ENCODE measurements at regions not wholly inside any gene's neighbourhood (a gene's known extent, or its start where the extent isn't known, plus 50 kb on each side); places are given as distances from the start of the nearest gene placed in this dataset.

GRCh38 chr9:82524407-82524806, 535.8 kb downstream of the SPATA31D1 start:
- Histone ChIP-seq H3K4me2 (ENCODE audit: insufficient read depth, insufficient read length, low read length) (no peak overlapping the region), H3K9me3 (ENCODE audit: control insufficient read depth, low read depth, low read length) (no peaks in the 10 kb centered on the region), H3K4me1 (ENCODE audit: insufficient read depth, low read length) (no peaks in the 10 kb centered on the region), H2AFZ (ENCODE audit: low read length) (no peak overlapping the region), H3K4ac (ENCODE audit: low read depth, low read length) (no peak overlapping the region), H3K56ac (ENCODE audit: insufficient read length, low read depth, low read length) (no peak overlapping the region), H3K14ac (ENCODE audit: insufficient read depth, low read length) (no peak overlapping the region), H4K5ac (ENCODE audit: insufficient read length, low read depth, low read length) (no peak overlapping the region), H2BK120ac (ENCODE audit: low read depth, low read length, poor library complexity, severe bottlenecking) (no peak overlapping the region), H3K27ac (ENCODE audit: insufficient read length, low read depth, low read length) (no peak overlapping the region), H2AK5ac (ENCODE audit: insufficient read length, low read length) (no peak overlapping the region), H3T11ph (ENCODE audit: low read length) (no peak overlapping the region), H3K23me2 (ENCODE audit: insufficient read length, low read depth, low read length, poor library complexity, severe bottlenecking) (no peaks in the 10 kb centered on the region), H3K18ac (ENCODE audit: insufficient read length, low read depth, low read length) (no peak overlapping the region), H3K23ac (ENCODE audit: insufficient read length, low read depth, low read length) (no peak overlapping the region), H2BK5ac (ENCODE audit: insufficient read length, low read length) (no peak overlapping the region), H4K8ac (replicated peaks; ENCODE audit: insufficient read length, low read depth, low read length) (no peak overlapping the region), H3K9ac (ENCODE audit: extremely low read depth, insufficient read length, low read length) (no peak overlapping the region), H4K20me1 (ENCODE audit: control insufficient read depth, insufficient read depth, insufficient read length) (no peaks in the 10 kb centered on the region), H2BK12ac (ENCODE audit: insufficient read length, low read depth, low read length) (no peak overlapping the region), H2BK15ac (ENCODE audit: low read depth, low read length) (no peak overlapping the region), H4K91ac (ENCODE audit: insufficient read length, low read depth, low read length) (no peak overlapping the region), H3K27me3 (ENCODE audit: insufficient read depth, low read length) (no peaks in the 10 kb centered on the region), H3K79me2 (ENCODE audit: insufficient read depth, low read length) (no peaks in the 10 kb centered on the region), H3K79me1 (ENCODE audit: insufficient read depth, low read depth, low read length, poor library complexity, severe bottlenecking) (no peaks in the 10 kb centered on the region), H2BK20ac (ENCODE audit: low read depth, low read length, poor library complexity, severe bottlenecking) (no peak overlapping the region)
- Mint-ChIP-seq H3K4me3 (no peak overlapping the region), H3K27me3 (ENCODE audit: low read depth) (no peaks in the 10 kb centered on the region; the same call in 1 of the 2 replicates), H3K36me3 (ENCODE audit: insufficient read depth in 1 of 3, low read depth in 3 of 3) (peaks cover 3 to 19% (median 12%) of the 10 kb centered on the region in 3 experiments; a peak in 6 of 7 replicates), H3K4me1 (0 out of 4 replicates have a peak, but pooled peaks cover 0 to 3% of the 10 kb centered on the region in 2 experiments), H3K27ac (no peak overlapping the region), H3K9me3 (peaks cover 16 to 22% of the 10 kb centered on the region in 2 experiments)
- TF ChIP-seq CTCF (conservative IDR thresholded peaks at IDR 0.05): peak; percentile 48
- no peak for DNase-seq
- WGBS (ENCODE audit: extremely low coverage, insufficient read length, low lambda C conversion rate): no CpG with 5 or more reads among the region's 1 CpG
